K562 (cell line): ENCODE measurements at regions not wholly inside any gene's neighbourhood (a gene's known extent, or its start where the extent isn't known, plus 50 kb on each side); places are given as distances from the start of the nearest gene placed in this dataset.

Source experiments
- ATAC-seq: fragments of 200-7000 bp; cut with Tn5 transposase; 3 replicates; pipeline ENCODE4 v1.9.1; 2020; ENCODE audit warnings: moderate library complexity
- BruUV-seq: library from RNA; stranded (reverse); fragments of 400-500 nt; replicated peaks from 2 replicates; lab custom pipeline; 2021; lab: Mats Ljungman, UMichigan
- CTCF ChIA-PET: fragments of 300-600 bp; formaldehyde crosslinking; extraction: SDS; loops from one replicate; lab custom pipeline; 2021; ENCODE audit warnings: low intra/inter-chr PET ratio; lab: Yijun Ruan, JAX
- POLR2A ChIA-PET: fragments of 300-600, 350-650 bp; sonication (Branson Sonifier 250); formaldehyde crosslinking; extraction: SDS; loops from one replicate; lab custom pipeline; 2021; ENCODE audit warnings: antibody characterized with exemption, inconsistent platforms; lab: Yijun Ruan, JAX
- DNase-seq, 4 experiments: peaks; one replicate each; pipeline versions ENCODE4 v3.0.0 to v3.0.0-alpha.2; 2011 to 2018; ENCODE audit warnings: low spot score in 3 of 4, mixed read lengths in 3 of 4; ENCODE audit errors: extremely low read depth in 1 of 4
- FAIRE-seq: peaks from 2 replicates; lab custom pipeline; 2011; peaks lifted over from hg19 to GRCh38; lab: Jason Lieb, UNC
- H2AFZ ChIP-seq: 2 replicates; pipeline ENCODE4 v1.6.0; 2011; ENCODE audit warnings: low read depth, low read length, control low read depth, inconsistent platforms
- H3K27ac ChIP-seq: fragments of 200-600 bp; 3 replicates; pipeline ENCODE4 v1.8.0; 2011; ENCODE audit warnings: low read depth, mild to moderate bottlenecking, control low read depth, inconsistent platforms, low read length, moderate library complexity, mixed read lengths; ENCODE audit errors: extremely low read depth
- H3K27me3 ChIP-seq, 2 experiments: fragments of 300-600 bp in 1 of 2; 2 replicates in 1 of 2; 3 replicates in 1 of 2; pipeline versions ENCODE4 v1.6.0 to v1.8.0; 2011; ENCODE audit warnings: inconsistent platforms in 2 of 2, low read length in 2 of 2, mild to moderate bottlenecking in 1 of 2, mixed read lengths in 1 of 2, moderate library complexity in 1 of 2; ENCODE audit not compliant: control insufficient read depth in 2 of 2, insufficient read depth in 2 of 2
- H3K36me3 ChIP-seq: fragments of 300-600 bp; 3 replicates; pipeline ENCODE4 v1.8.0; 2011; ENCODE audit warnings: mild to moderate bottlenecking, low read length, inconsistent platforms; ENCODE audit not compliant: control insufficient read depth, insufficient read depth
- H3K4me1 ChIP-seq, 2 experiments: fragments of 200-600 bp in 1 of 2; replicated peaks in 1 of 2; 2 replicates in 1 of 2; 3 replicates in 1 of 2; pipeline versions ENCODE4 v1.5.1 to v1.8.0; 2011; ENCODE audit warnings: inconsistent platforms in 2 of 2, low read length in 2 of 2, mild to moderate bottlenecking in 1 of 2, mixed read lengths in 1 of 2, moderate library complexity in 1 of 2; ENCODE audit not compliant: control insufficient read depth in 2 of 2, insufficient read depth in 2 of 2
- H3K4me2 ChIP-seq: 2 replicates; pipeline ENCODE4 v1.6.1; 2011; ENCODE audit warnings: low read length, control low read depth, inconsistent platforms, mixed read lengths; ENCODE audit not compliant: insufficient read depth
- H3K4me3 ChIP-seq: fragments of 200-600 bp; sonication (generic), shearing (Covaris generic); 2 replicates; pipeline ENCODE4 v1.5.1; 2016; ENCODE audit warnings: control low read depth, inconsistent platforms
- H3K79me2 ChIP-seq: fragments of 200-600 bp; 3 replicates; pipeline ENCODE4 v1.8.0; 2011; ENCODE audit warnings: low read length, inconsistent platforms; ENCODE audit not compliant: control insufficient read depth, insufficient read depth
- H3K9ac ChIP-seq, 2 experiments: 2 replicates each; pipeline versions ENCODE4 v1.6.0 to v1.6.1; 2011; ENCODE audit warnings: low read depth in 2 of 2, low read length in 2 of 2, control low read depth in 1 of 2, inconsistent platforms in 1 of 2, mild to moderate bottlenecking in 1 of 2, mixed read lengths in 1 of 2; ENCODE audit not compliant: insufficient read depth in 1 of 2
- H3K9me1 ChIP-seq: one replicate; pipeline ENCODE4 v1.6.0; 2011; ENCODE audit warnings: inconsistent platforms, mild to moderate bottlenecking, low read length, moderate library complexity; ENCODE audit not compliant: control insufficient read depth, insufficient read depth
- H3K9me3 ChIP-seq: replicated peaks from 2 replicates; pipeline ENCODE4 v1.5.1; 2011; ENCODE audit warnings: low read depth, low read length, inconsistent platforms; ENCODE audit not compliant: control insufficient read depth, insufficient read depth
- H4K20me1 ChIP-seq: replicated peaks from 2 replicates; pipeline ENCODE4 v1.6.1; 2011; ENCODE audit warnings: low read length, inconsistent platforms, mixed read lengths; ENCODE audit not compliant: control insufficient read depth, insufficient read depth
- BRD4 ChIP-seq: fragments of 200-600 bp; sonication (generic); IDR thresholded peaks from 2 replicates; pipeline ENCODE4 v1.6.1; 2017; ENCODE audit warnings: inconsistent platforms
- FOXJ3 ChIP-seq: sonication (generic); formaldehyde crosslinking; IDR thresholded peaks from 2 replicates; pipeline ENCODE4 v1.4.0; 2020; ENCODE audit warnings: mild to moderate bottlenecking, missing genetic modification reagents
- KLF13 ChIP-seq: fragments of 450-650 bp; IDR thresholded peaks from 2 replicates; pipeline ENCODE4 v1.6.1; 2016; ENCODE audit warnings: missing genetic modification characterization, low read depth, mild to moderate bottlenecking, missing compliant biosample characterization, moderate library complexity, borderline replicate concordance
- L3MBTL2 ChIP-seq: fragments of 450-650 bp; IDR thresholded peaks from 2 replicates; pipeline ENCODE4 v1.6.1; 2016; ENCODE audit warnings: mild to moderate bottlenecking, moderate library complexity
- PHF20 ChIP-seq: fragments of 450-650 bp; IDR thresholded peaks from 2 replicates; pipeline ENCODE4 v1.6.1; 2018; ENCODE audit not compliant: partially characterized antibody
- PHF8 ChIP-seq: fragments of 200-600 bp; sonication (generic); IDR thresholded peaks from 2 replicates; pipeline ENCODE4 v1.6.1; 2012; ENCODE audit warnings: mixed run types, mild to moderate bottlenecking, inconsistent platforms, low read length, moderate library complexity, borderline replicate concordance
- POLR2AphosphoS5 ChIP-seq: IDR thresholded peaks from 2 replicates; pipeline ENCODE4 v1.6.1; 2011; ENCODE audit warnings: mild to moderate bottlenecking, low read depth, low read length, moderate library complexity; ENCODE audit not compliant: control insufficient read depth, insufficient read depth
- SIX5 ChIP-seq, 2 experiments: IDR thresholded peaks; 2 replicates each; pipeline ENCODE4 v1.6.1; 2011; ENCODE audit warnings: low read length in 2 of 2, borderline replicate concordance in 1 of 2, low read depth in 1 of 2, mild to moderate bottlenecking in 1 of 2, moderate library complexity in 1 of 2; ENCODE audit not compliant: insufficient read depth in 1 of 2
- SNRNP70 ChIP-seq: fragments of 200-400 bp; formaldehyde crosslinking; optimal IDR thresholded peaks from 2 replicates; pipeline ENCODE3; 2017; ENCODE audit warnings: low read depth, low read length
- ZFP36 ChIP-seq: fragments of 150-350 bp; IDR thresholded peaks from 2 replicates; pipeline ENCODE4 v1.6.1; 2018; ENCODE audit warnings: low read length, low read depth; ENCODE audit not compliant: partially characterized antibody
- ZNF121 ChIP-seq: sonication (generic); formaldehyde crosslinking; conservative IDR thresholded peaks from 2 replicates; pipeline ENCODE4 v1.8.0; 2022; ENCODE audit warnings: missing genetic modification reagents
- ZNF274 ChIP-seq: IDR thresholded peaks from 2 replicates; pipeline ENCODE4 v1.6.1; 2011; ENCODE audit warnings: low read depth, mild to moderate bottlenecking, low read length, moderate library complexity, borderline replicate concordance
- ZNF41 ChIP-seq: fragments of 250-450 bp; sonication (Bioruptor Pico); conservative IDR thresholded peaks from 2 replicates; pipeline ENCODE4 v1.4.0; 2020; ENCODE audit warnings: mild to moderate bottlenecking
- ZNF561 ChIP-seq: fragments of 450-650 bp; formaldehyde crosslinking; conservative IDR thresholded peaks from 2 replicates; pipeline ENCODE4 v1.4.0; 2020; ENCODE audit warnings: mild to moderate bottlenecking, moderate library complexity
- WGBS: fragments of 100-300 bp; shearing (Covaris generic); methylation state at CpG from one replicate; pipeline ENCODE4 v1.1.6; 2016; ENCODE audit warnings: low coverage, mixed read lengths; ENCODE audit not compliant: insufficient coverage; ENCODE audit errors: missing lambda C conversion rate; 5-methylcytosine and 5-hydroxymethylcytosine counted together
- in situ Hi-C: fragments of 300-500 bp; cut with MboI; formaldehyde crosslinking; loops from 4 replicates; pipeline ENCODE4 v1.15.0; 2018; ENCODE audit warnings: inconsistent platforms, mixed read lengths
- intact Hi-C: fragments of 100-400 bp; cut with micrococcal nuclease; formaldehyde crosslinking; loops from 2 replicates; pipeline ENCODE4 v1.14.2; 2022
- TF ChIP-seq, protein P1 (sequence below): IDR thresholded peaks from 2 replicates; pipeline ENCODE4 v1.6.1; 2011; ENCODE audit not compliant: insufficient read length; ENCODE audit errors: extremely low read depth
- TF ChIP-seq, protein P2 (sequence below), 2 experiments: fragments of 450-650 bp in 1 of 2; sonication (generic) in 1 of 2; formaldehyde crosslinking in 1 of 2; IDR thresholded peaks in 1 of 2; conservative IDR thresholded peaks in 1 of 2; 2 replicates each; pipeline versions ENCODE4 v1.6.1 to v1.8.1; 2016 to 2023; ENCODE audit warnings: mild to moderate bottlenecking in 2 of 2, moderate library complexity in 2 of 2, inconsistent platforms in 1 of 2, missing genetic modification reagents in 1 of 2
- TF ChIP-seq, protein P3 (sequence below): IDR thresholded peaks from 2 replicates; pipeline ENCODE4 v1.6.1; 2011; ENCODE audit warnings: borderline replicate concordance, low read depth, mild to moderate bottlenecking, moderate library complexity, low read length; ENCODE audit not compliant: insufficient read depth, poor library complexity, severe bottlenecking

DNA sequence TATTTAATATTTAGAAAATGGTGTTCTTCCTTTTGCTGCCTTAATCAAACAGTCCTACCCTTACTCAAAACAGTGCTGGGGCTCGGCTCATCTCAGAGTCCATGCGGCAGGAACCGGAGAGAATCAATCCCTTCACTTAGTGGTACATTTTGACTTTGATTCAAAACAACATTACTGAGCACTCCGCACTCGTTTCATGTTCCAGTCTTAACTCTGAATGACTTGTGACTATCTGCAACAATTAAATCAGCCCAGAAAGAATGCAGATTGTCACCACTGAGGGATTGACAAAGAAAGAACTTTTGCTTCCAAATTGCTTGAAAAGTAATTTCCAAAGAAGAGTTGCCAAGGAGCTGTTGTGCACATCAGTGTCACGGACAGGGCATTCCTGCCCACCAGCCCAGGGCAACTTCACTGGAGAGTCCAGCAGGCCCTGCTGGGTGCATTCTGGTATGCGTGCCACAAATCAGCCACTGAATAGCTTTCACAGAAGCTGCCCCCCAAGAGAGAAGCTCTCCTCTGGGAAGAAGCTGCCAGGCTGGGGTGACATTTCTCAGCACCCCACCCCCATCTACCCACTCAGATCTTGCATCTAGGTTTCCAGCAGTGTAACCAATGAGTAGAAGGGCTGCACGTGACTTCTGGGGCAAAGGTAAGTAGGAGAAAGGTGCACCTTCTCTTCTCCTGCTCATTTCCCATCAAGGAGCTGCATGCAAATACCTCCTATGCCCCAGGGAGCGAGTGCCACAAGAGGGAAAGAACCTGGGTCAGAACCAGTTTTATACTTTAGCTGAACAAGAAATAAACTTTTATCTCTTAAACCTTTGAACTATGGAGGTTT is 84.6 kb upstream of the ATP8B1 start:
- TF ChIP-seq ZFP36 = no peak
- no peak for TF ChIP-seq L3MBTL2
- TF ChIP-seq POLR2AphosphoS5 = no peak
- TF ChIP-seq, protein P1, sequence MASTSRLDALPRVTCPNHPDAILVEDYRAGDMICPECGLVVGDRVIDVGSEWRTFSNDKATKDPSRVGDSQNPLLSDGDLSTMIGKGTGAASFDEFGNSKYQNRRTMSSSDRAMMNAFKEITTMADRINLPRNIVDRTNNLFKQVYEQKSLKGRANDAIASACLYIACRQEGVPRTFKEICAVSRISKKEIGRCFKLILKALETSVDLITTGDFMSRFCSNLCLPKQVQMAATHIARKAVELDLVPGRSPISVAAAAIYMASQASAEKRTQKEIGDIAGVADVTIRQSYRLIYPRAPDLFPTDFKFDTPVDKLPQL = no peak
- no peak for TF ChIP-seq FOXJ3 (CRISPR knock-in tag)
- no peak for TF ChIP-seq ZNF274
- TF ChIP-seq SIX5 (IDR thresholded peaks at IDR 0.05; ENCODE audit: borderline replicate concordance in 1 of 2, insufficient read depth in 1 of 2, low read depth in 1 of 2, low read length in 2 of 2) = no peak
- TF ChIP-seq, protein P2, sequence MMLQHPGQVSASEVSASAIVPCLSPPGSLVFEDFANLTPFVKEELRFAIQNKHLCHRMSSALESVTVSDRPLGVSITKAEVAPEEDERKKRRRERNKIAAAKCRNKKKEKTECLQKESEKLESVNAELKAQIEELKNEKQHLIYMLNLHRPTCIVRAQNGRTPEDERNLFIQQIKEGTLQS (IDR thresholded peaks at IDR 0.05) = no peak
- TF ChIP-seq, protein P2 (CRISPR knock-in tag; conservative IDR thresholded peaks at IDR 0.05) = no peak
- no peak for TF ChIP-seq PHF8
- TF ChIP-seq KLF13 (tag) = no peak
- TF ChIP-seq ZNF41 (CRISPR knock-in tag) = no peak
- TF ChIP-seq ZNF121 (CRISPR knock-in tag) = no peak
- no peak for TF ChIP-seq ZNF561 (CRISPR knock-in tag)
- TF ChIP-seq, protein P3, sequence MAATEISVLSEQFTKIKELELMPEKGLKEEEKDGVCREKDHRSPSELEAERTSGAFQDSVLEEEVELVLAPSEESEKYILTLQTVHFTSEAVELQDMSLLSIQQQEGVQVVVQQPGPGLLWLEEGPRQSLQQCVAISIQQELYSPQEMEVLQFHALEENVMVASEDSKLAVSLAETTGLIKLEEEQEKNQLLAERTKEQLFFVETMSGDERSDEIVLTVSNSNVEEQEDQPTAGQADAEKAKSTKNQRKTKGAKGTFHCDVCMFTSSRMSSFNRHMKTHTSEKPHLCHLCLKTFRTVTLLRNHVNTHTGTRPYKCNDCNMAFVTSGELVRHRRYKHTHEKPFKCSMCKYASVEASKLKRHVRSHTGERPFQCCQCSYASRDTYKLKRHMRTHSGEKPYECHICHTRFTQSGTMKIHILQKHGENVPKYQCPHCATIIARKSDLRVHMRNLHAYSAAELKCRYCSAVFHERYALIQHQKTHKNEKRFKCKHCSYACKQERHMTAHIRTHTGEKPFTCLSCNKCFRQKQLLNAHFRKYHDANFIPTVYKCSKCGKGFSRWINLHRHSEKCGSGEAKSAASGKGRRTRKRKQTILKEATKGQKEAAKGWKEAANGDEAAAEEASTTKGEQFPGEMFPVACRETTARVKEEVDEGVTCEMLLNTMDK = no peak
- TF ChIP-seq BRD4 = no peak
- no peak for TF ChIP-seq PHF20
- TF ChIP-seq SNRNP70 = no peak
- TF ChIP-seq, all 486 proteins: peak for 0
- no peak overlapping the region for H3K27ac ChIP-seq
- intact Hi-C loops (loop anchor here (10.0 kb wide), 1 partner anchor 67 kb away; no protein-coding TSS in a partner anchor), in situ Hi-C loops (loop anchor here (25.0 kb wide), 1 partner anchor 250 kb away; no protein-coding TSS in a partner anchor)
- no peaks in the 10 kb centered on the region for H3K4me1 ChIP-seq
- 2% methylated on average over 7 of the region's 9 CpGs for WGBS
- no peaks in the 10 kb centered on the region for H3K9me1 ChIP-seq
- ATAC-seq (no peak), DNase-seq (no peak), FAIRE-seq (no peak)
- no peak overlapping the region for H3K4me2 ChIP-seq
- no TSS peak for BruUV-seq
- no peaks in the 10 kb centered on the region for H3K79me2 ChIP-seq
- CTCF ChIA-PET = no interaction called here
- H3K9me3 ChIP-seq = no peaks in the 10 kb centered on the region
- no peaks in the 10 kb centered on the region for H3K27me3 ChIP-seq
- no peak overlapping the region for H3K9ac ChIP-seq
- no peak overlapping the region for H2AFZ ChIP-seq
- POLR2A ChIA-PET = no interaction called here
- H3K36me3 ChIP-seq = no peaks in the 10 kb centered on the region
- no peak overlapping the region for H3K4me3 ChIP-seq
- H4K20me1 ChIP-seq = no peaks in the 10 kb centered on the region
